Prostate gland (tissue), 2 donors: ENCODE measurements at regions not wholly inside any gene's neighbourhood (a gene's known extent, or its start where the extent isn't known, plus 50 kb on each side); places are given as distances from the start of the nearest gene placed in this dataset.

ENCODE experiments used
- POLR2A ChIP-seq: fragments of 450-650 bp; IDR thresholded peaks from one replicate; pipeline ENCODE4 v1.6.1; 2016; ENCODE audit warnings: antibody characterized with exemption, mild to moderate bottlenecking
- TF ChIP-seq, protein P1 (sequence below), 4 experiments: fragments of 200-600 bp in 2 of 4; fragments of 450-650 bp in 2 of 4; sonication (generic) in 2 of 4; IDR thresholded peaks; 1 replicate in 3 of 4; 2 replicates in 1 of 4; pipeline ENCODE4 v1.5.1; 2016 to 2019; ENCODE audit warnings: antibody characterized with exemption in 4 of 4, mild to moderate bottlenecking in 2 of 4, moderate library complexity in 2 of 4

DNA sequence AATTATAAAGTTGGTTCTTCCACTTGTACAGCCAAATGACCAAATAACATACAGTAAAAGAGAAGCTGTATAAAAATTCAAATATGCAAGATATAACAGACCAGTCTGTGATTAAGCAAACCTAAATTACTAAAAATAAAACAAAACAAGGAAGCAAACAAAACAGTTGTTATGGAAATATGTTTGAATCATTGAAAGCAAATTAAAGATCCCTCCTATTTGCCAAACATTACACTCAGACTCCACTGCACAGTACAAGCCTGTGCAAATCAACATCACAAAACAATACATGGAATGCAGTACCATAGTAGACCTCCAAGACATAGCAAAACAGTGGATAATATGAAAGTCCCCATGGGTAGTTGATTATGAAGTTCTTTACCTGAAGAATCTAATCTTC is 288.1 kb upstream of the PTGER4 start:
- TF ChIP-seq, protein P1, sequence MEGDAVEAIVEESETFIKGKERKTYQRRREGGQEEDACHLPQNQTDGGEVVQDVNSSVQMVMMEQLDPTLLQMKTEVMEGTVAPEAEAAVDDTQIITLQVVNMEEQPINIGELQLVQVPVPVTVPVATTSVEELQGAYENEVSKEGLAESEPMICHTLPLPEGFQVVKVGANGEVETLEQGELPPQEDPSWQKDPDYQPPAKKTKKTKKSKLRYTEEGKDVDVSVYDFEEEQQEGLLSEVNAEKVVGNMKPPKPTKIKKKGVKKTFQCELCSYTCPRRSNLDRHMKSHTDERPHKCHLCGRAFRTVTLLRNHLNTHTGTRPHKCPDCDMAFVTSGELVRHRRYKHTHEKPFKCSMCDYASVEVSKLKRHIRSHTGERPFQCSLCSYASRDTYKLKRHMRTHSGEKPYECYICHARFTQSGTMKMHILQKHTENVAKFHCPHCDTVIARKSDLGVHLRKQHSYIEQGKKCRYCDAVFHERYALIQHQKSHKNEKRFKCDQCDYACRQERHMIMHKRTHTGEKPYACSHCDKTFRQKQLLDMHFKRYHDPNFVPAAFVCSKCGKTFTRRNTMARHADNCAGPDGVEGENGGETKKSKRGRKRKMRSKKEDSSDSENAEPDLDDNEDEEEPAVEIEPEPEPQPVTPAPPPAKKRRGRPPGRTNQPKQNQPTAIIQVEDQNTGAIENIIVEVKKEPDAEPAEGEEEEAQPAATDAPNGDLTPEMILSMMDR (IDR thresholded peaks at IDR 0.05): no peak
- TF ChIP-seq POLR2A: no peak
